GM18861 (cell line): ENCODE measurements at regions not wholly inside any gene's neighbourhood (a gene's known extent, or its start where the extent isn't known, plus 50 kb on each side); places are given as distances from the start of the nearest gene placed in this dataset.
A peak's percentile ranks its signal among the peaks of the same experiment; 100 is the strongest.

Source experiments
- ATAC-seq: cut with Tn5 transposase; IDR thresholded peaks from one replicate; pipeline ENCODE4 v1.9.1; 2021; ENCODE audit not compliant: unreplicated experiment

- ATAC-seq = no peak
Observed at GRCh38 chr20:24339210-24339641, 130.2 kb upstream of the SYNDIG1 start.

GRCh38 chr20:24337551-24337950 is 131.9 kb upstream of the SYNDIG1 start:
- no peak for ATAC-seq

GRCh38 chr20:24337069-24337468 is 132.4 kb upstream of the SYNDIG1 start:
- ATAC-seq = no peak

GRCh38 chr20:24334830-24335229 is 134.6 kb upstream of the SYNDIG1 start:
- no peak for ATAC-seq

GRCh38 chr20:24332956-24333355 is 136.5 kb upstream of the SYNDIG1 start:
- no peak for ATAC-seq

GRCh38 chr20:24331939-24332338 is 137.5 kb upstream of the SYNDIG1 start:
- ATAC-seq = no peak

- ATAC-seq = no peak
Observed at GRCh38 chr20:24328901-24329300, 140.5 kb upstream of the SYNDIG1 start.

- ATAC-seq = no peak
Observed at GRCh38 chr20:24321973-24322372, 147.5 kb upstream of the SYNDIG1 start.

GRCh38 chr20:24318569-24319352 is 150.7 kb upstream of the SYNDIG1 start:
- no peak for ATAC-seq

GRCh38 chr20:24317224-24317623 is 152.2 kb upstream of the SYNDIG1 start:
- ATAC-seq = no peak

- no peak for ATAC-seq
Observed at GRCh38 chr20:24316731-24317130, 152.7 kb upstream of the SYNDIG1 start.

- ATAC-seq = no peak
Observed at GRCh38 chr20:24314053-24314452, 155.4 kb upstream of the SYNDIG1 start.

- ATAC-seq = no peak
Observed at GRCh38 chr20:24309596-24309995, 159.8 kb upstream of the SYNDIG1 start.

GRCh38 chr20:24305371-24305770 is 164.1 kb upstream of the SYNDIG1 start:
- no peak for ATAC-seq

- no peak for ATAC-seq
Observed at GRCh38 chr20:24304291-24304690, 165.1 kb upstream of the SYNDIG1 start.

GRCh38 chr20:24303393-24304170 is 165.8 kb upstream of the SYNDIG1 start:
- ATAC-seq = no peak

GRCh38 chr20:24297993-24298392 is 171.4 kb upstream of the SYNDIG1 start:
- no peak for ATAC-seq

GRCh38 chr20:24296477-24297261 is 172.8 kb upstream of the SYNDIG1 start:
- no peak for ATAC-seq

GRCh38 chr20:24291014-24291413 is 178.4 kb upstream of the SYNDIG1 start:
- ATAC-seq = no peak

- peak; percentile 73 for ATAC-seq
Observed at GRCh38 chr20:24289737-24290481, 179.5 kb upstream of the SYNDIG1 start.

GRCh38 chr20:24283186-24283585 is 186.2 kb upstream of the SYNDIG1 start:
- no peak for ATAC-seq
